ENCODE measurements at regions not wholly inside any gene's neighbourhood (a gene's known extent, or its start where the extent isn't known, plus 50 kb on each side); places are given as distances from the start of the nearest gene placed in this dataset.

DNA sequence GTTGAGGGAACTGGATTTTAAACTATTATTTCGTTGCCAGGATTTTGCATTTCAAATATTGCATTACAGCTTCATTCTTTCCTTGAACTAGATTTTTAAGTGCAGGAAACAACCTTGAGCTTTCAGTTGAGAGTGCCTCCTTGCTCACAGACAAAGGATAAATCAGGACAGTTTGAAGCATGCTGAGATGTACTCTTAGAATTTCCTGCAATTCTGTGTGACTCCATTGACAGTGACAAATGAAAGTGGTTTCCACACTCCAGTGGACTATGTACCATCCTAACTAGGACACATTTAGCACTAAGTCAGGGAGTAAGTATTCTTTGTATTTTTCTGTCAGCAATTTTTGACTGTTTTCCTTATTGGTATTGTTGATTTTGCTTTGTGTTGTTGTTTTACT is 100.0 kb upstream of the PLCXD3 start:
- peaks cover 3% of the 10 kb centered on the region for H3K9me3 Mint-ChIP-seq
- H3K4me3 Mint-ChIP-seq: no peak overlapping the region
- DNase-seq (ENCODE audit: low read depth, low spot score): no peak
- no peaks in the 10 kb centered on the region for H3K4me1 Mint-ChIP-seq
- TF ChIP-seq, protein P1, sequence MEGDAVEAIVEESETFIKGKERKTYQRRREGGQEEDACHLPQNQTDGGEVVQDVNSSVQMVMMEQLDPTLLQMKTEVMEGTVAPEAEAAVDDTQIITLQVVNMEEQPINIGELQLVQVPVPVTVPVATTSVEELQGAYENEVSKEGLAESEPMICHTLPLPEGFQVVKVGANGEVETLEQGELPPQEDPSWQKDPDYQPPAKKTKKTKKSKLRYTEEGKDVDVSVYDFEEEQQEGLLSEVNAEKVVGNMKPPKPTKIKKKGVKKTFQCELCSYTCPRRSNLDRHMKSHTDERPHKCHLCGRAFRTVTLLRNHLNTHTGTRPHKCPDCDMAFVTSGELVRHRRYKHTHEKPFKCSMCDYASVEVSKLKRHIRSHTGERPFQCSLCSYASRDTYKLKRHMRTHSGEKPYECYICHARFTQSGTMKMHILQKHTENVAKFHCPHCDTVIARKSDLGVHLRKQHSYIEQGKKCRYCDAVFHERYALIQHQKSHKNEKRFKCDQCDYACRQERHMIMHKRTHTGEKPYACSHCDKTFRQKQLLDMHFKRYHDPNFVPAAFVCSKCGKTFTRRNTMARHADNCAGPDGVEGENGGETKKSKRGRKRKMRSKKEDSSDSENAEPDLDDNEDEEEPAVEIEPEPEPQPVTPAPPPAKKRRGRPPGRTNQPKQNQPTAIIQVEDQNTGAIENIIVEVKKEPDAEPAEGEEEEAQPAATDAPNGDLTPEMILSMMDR (conservative IDR thresholded peaks at IDR 0.05): no peak
- no peaks in the 10 kb centered on the region for H3K27me3 Mint-ChIP-seq (ENCODE audit: low read depth)
- H3K27ac Mint-ChIP-seq (ENCODE audit: unreplicated experiment): no peak overlapping the region
- H3K36me3 Mint-ChIP-seq (ENCODE audit: low read depth): no peaks in the 10 kb centered on the region

DNA sequence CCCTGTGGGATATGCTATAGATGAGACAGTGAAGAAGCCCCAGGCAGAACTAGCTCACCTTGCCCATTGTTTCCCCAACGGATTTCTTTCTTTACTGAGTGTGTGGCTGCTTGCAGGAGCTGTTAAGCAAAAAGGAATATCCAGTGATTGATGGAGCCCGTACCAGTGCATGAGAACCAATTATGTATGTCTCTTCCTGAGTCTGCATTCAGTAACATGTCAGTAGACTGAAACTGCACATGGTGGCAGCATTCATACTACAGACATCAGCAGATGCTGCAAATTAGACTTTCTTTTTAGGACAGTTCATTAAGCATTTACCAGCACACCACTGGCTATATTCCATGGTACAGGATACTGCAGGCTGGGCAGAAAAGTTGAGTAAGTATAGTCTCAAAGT is 90.3 kb upstream of the PLCXD3 start:
- Mint-ChIP-seq H3K27me3 (ENCODE audit: low read depth) (peaks cover 2% of the 10 kb centered on the region), H3K36me3 (ENCODE audit: low read depth) (no peaks in the 10 kb centered on the region), H3K4me3 (no peak overlapping the region), H3K9me3 (peaks cover 7% of the 10 kb centered on the region), H3K4me1 (no peaks in the 10 kb centered on the region), H3K27ac (ENCODE audit: unreplicated experiment) (no peak overlapping the region)
- no peak for DNase-seq (ENCODE audit: low read depth, low spot score)
- TF ChIP-seq, protein P1 (conservative IDR thresholded peaks at IDR 0.05): no peak

DNA sequence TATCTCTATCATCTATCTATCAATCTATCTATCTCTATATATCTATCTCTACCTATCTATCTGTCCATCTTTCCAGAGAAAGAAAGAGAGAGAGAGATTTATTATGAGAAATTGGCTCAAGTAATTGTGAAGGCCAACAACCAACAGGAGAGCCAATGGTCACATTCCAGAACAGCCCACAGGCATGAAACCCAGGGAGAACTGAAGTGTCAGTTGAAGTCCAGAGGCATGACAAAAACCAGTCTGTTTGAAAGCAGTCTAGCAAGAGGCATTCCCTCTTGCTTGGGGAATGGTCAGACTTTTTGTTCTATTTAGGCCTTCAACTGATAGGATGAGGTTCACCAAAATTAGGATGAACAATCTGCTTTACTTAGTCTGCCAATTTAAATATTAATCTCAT is 87.6 kb upstream of the PLCXD3 start:
- Mint-ChIP-seq H3K27me3 (ENCODE audit: low read depth) (no peaks in the 10 kb centered on the region), H3K4me1 (no peaks in the 10 kb centered on the region), H3K27ac (ENCODE audit: unreplicated experiment) (no peak overlapping the region), H3K9me3 (peaks cover 4% of the 10 kb centered on the region), H3K4me3 (no peak overlapping the region), H3K36me3 (ENCODE audit: low read depth) (no peaks in the 10 kb centered on the region)
- DNase-seq (ENCODE audit: low read depth, low spot score): no peak
- TF ChIP-seq, protein P1 (conservative IDR thresholded peaks at IDR 0.05): no peak

DNA sequence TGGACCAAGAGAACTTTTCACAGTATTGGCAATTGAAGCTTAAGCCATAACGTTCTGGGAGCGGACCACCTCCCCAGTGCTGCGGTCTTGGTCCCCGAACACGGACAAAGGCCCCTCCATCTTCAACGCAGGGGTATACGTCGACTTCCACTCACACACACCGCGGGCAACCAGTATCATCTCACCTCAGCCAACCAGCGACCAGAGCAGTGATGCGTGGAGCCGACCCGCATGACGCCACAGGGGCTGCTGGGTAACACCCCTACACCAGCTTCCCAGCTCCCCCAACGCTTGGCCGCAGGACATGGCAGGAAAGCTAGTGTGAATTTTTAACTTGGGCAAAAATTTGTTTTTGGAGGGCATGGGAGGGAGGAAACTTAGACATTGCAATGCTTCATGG is 77.3 kb upstream of the PLCXD3 start:
- TF ChIP-seq, protein P1 (conservative IDR thresholded peaks at IDR 0.05): no peak
- no peaks in the 10 kb centered on the region for H3K9me3 Mint-ChIP-seq
- no peak overlapping the region for H3K27ac Mint-ChIP-seq (ENCODE audit: unreplicated experiment)
- no peaks in the 10 kb centered on the region for H3K4me1 Mint-ChIP-seq
- no peak overlapping the region for H3K4me3 Mint-ChIP-seq
- H3K36me3 Mint-ChIP-seq (ENCODE audit: low read depth): no peaks in the 10 kb centered on the region
- DNase-seq (ENCODE audit: low read depth, low spot score): no peak
- H3K27me3 Mint-ChIP-seq (ENCODE audit: low read depth): no peaks in the 10 kb centered on the region

DNA sequence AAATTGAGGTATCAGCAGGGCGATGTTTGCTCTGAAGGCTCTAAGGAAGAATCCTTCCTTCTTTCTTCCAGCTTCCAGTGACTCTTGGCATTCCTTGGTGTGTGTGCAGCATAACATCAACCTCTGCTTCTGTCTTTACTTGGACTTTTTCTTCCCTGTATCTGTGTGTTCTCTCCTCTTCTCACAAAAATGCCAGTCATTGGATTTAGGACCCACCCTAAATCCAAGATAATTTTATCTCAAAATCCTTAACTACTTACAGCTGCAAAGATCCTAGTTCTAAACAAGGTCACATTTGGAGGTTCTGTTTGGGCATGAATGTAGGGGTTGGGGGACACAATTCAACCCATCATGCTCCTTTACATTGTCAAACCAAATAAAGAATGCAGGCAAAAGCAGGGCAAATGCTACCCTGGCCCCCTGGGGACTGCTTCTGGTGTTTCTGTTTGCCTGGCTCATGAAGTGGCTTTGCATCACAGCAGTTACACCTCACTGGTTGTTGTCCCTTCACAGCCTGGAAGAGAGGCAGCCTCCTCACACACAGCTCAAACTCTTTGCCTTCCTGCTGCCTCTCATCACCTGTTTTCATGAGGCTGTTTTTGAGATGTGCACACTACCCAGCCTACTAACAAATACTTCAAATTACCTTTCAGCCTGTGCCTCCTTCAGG is 64.8 kb upstream of the PLCXD3 start:
- no peaks in the 10 kb centered on the region for H3K4me1 Mint-ChIP-seq
- H3K36me3 Mint-ChIP-seq (ENCODE audit: low read depth): no peaks in the 10 kb centered on the region
- peaks cover 9% of the 10 kb centered on the region for H3K9me3 Mint-ChIP-seq
- H3K27ac Mint-ChIP-seq (ENCODE audit: unreplicated experiment): no peak overlapping the region
- TF ChIP-seq, protein P1 (conservative IDR thresholded peaks at IDR 0.05): no peak
- H3K27me3 Mint-ChIP-seq (ENCODE audit: low read depth): no peaks in the 10 kb centered on the region
- no peak for DNase-seq (ENCODE audit: low read depth, low spot score)
- H3K4me3 Mint-ChIP-seq: no peak overlapping the region

Measured in neural crest cell (in vitro differentiated cells).